Smooth muscle cell (in vitro differentiated cells): ENCODE measurements at regions not wholly inside any gene's neighbourhood (a gene's known extent, or its start where the extent isn't known, plus 50 kb on each side); places are given as distances from the start of the nearest gene placed in this dataset.

Experiments
- DNase-seq: peaks from one replicate; lab custom pipeline; 2025; ENCODE audit not compliant: unreplicated experiment; lab: John Stamatoyannopoulos, UW
- H2AFZ ChIP-seq: fragments of 200-600 bp; sonication (generic); 2 replicates; pipeline ENCODE4 v1.6.0; 2016; ENCODE audit warnings: antibody characterized with exemption, low read depth, mild to moderate bottlenecking
- H3F3A ChIP-seq: fragments of 200-600 bp; sonication (generic); 2 replicates; pipeline ENCODE4 v1.6.0; 2017; ENCODE audit warnings: antibody characterized with exemption, low read depth
- H3K27ac ChIP-seq: fragments of 200-600 bp; sonication (generic); 2 replicates; pipeline ENCODE4 v1.5.1; 2016; ENCODE audit warnings: low read depth, mild to moderate bottlenecking
- H3K27me3 ChIP-seq: fragments of 200-600 bp; sonication (generic); 2 replicates; pipeline ENCODE4 v1.6.1; 2016; ENCODE audit warnings: low read depth, mild to moderate bottlenecking
- H3K36me3 ChIP-seq: fragments of 200-600 bp; sonication (generic); 2 replicates; pipeline ENCODE4 v1.5.1; 2016; ENCODE audit warnings: low read depth
- H3K4me1 ChIP-seq: fragments of 200-600 bp; sonication (generic); 2 replicates; pipeline ENCODE4 v1.5.1; 2016; ENCODE audit warnings: low read depth
- H3K4me2 ChIP-seq: fragments of 200-600 bp; sonication (generic); 2 replicates; pipeline ENCODE4 v1.6.0; 2016; ENCODE audit warnings: mild to moderate bottlenecking
- H3K4me3 ChIP-seq: fragments of 200-600 bp; sonication (generic); 2 replicates; pipeline ENCODE4 v1.5.1; 2016; ENCODE audit warnings: mild to moderate bottlenecking
- H3K79me2 ChIP-seq: fragments of 200-600 bp; sonication (generic); 2 replicates; pipeline ENCODE4 v1.6.0; 2016; ENCODE audit warnings: low read depth, mild to moderate bottlenecking
- H3K9ac ChIP-seq: fragments of 200-600 bp; sonication (generic); 2 replicates; pipeline ENCODE4 v1.6.0; 2016; ENCODE audit warnings: low read depth
- H3K9me3 ChIP-seq: fragments of 200-600 bp; sonication (generic); replicated peaks from 2 replicates; pipeline ENCODE4 v1.5.1; 2016; ENCODE audit warnings: low read depth
- H4K20me1 ChIP-seq: fragments of 200-600 bp; sonication (generic); 2 replicates; pipeline ENCODE4 v1.6.0; 2016; ENCODE audit warnings: low read depth
- WGBS: methylation state at CpG from one replicate; pipeline ENCODE4 v1.1.7; 2016; ENCODE audit warnings: low lambda C conversion rate; 5-methylcytosine and 5-hydroxymethylcytosine counted together
- TF ChIP-seq, protein P1 (sequence below): fragments of 200-600 bp; sonication (generic); IDR thresholded peaks from 2 replicates; pipeline ENCODE4 v1.5.1; 2017; ENCODE audit warnings: borderline replicate concordance, mild to moderate bottlenecking, antibody characterized with exemption; ENCODE audit not compliant: insufficient read depth, poor library complexity, severe bottlenecking

DNA sequence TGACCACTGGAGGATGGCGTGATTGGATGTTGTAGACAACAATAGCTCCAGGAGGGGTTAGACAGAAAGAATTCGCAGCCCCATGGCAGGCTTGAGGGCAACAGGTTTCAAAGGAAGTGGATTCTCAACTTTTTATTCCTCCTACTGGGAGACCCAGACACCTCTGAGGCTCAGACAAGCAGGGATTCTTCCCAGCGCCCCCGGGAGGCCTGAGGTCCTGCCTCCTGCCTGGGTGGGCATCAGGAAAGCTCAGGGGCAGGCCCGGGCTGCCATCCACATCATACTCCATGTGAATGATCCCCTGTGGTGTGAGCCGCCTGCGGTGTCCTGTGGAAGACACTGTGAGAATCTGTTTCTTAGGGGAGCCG lies 203.5 kb downstream of the CYP26B1 start:
- Histone ChIP-seq H3K4me1 (no peaks in the 10 kb centered on the region), H4K20me1 (no peaks in the 10 kb centered on the region), H3K9me3 (no peaks in the 10 kb centered on the region), H2AFZ (no peak overlapping the region), H3F3A (no peaks in the 10 kb centered on the region), H3K27me3 (no peaks in the 10 kb centered on the region), H3K4me3 (no peak overlapping the region), H3K27ac (no peak overlapping the region), H3K4me2 (no peak overlapping the region), H3K9ac (no peak overlapping the region), H3K79me2 (no peaks in the 10 kb centered on the region), H3K36me3 (no peaks in the 10 kb centered on the region)
- TF ChIP-seq, protein P1, sequence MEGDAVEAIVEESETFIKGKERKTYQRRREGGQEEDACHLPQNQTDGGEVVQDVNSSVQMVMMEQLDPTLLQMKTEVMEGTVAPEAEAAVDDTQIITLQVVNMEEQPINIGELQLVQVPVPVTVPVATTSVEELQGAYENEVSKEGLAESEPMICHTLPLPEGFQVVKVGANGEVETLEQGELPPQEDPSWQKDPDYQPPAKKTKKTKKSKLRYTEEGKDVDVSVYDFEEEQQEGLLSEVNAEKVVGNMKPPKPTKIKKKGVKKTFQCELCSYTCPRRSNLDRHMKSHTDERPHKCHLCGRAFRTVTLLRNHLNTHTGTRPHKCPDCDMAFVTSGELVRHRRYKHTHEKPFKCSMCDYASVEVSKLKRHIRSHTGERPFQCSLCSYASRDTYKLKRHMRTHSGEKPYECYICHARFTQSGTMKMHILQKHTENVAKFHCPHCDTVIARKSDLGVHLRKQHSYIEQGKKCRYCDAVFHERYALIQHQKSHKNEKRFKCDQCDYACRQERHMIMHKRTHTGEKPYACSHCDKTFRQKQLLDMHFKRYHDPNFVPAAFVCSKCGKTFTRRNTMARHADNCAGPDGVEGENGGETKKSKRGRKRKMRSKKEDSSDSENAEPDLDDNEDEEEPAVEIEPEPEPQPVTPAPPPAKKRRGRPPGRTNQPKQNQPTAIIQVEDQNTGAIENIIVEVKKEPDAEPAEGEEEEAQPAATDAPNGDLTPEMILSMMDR: no peak
- DNase-seq: no peak
- 91% methylated on average over 8 of the region's 8 CpGs for WGBS

DNA sequence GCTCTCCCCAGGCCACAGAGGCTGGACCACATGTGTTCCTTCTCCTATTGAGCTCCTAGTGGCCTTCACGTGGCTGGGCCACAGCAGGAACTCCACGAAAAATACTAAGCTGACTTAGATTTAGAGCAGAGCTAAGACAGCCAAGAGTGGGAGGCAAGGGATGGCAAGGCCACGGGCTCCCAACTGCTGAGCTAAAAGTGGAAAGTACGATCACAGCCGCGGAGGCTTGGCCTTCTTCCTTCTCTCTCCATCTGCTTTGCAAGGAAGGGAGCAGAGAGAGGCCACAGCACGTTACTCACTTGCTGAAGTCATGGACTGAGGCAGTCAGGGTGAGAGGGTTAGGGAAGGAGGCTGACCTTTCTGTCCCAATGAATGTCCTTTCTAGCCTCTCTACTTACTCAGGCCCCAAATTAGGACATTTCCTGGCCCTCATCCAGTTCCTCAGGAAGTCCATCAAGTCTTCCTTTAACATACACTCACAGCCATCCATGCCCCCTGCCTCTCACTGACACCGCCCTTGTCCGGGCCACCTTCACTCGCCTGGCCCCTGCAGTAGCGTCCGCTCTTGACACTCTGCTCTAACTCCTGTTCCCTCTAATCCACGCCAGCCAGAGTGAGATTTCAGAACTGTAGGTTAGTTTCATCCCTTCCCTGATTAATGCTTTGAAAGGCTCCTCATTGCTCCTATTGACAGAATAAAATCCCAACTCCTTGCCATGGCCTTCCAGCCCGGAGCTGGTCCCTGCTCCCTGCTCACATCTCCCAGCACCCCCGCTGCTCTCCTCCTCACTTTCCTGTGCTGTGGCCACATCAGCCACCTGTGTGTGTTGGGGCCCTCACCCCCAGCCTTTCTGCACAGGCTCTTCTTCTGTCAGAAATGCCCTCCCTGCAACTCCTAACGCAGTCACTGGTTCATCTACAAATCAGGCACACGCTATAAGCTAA lies 204.2 kb downstream of the CYP26B1 start:
- TF ChIP-seq, protein P1: no peak
- Histone ChIP-seq H3K27me3 (no peaks in the 10 kb centered on the region), H3K4me2 (no peak overlapping the region), H3K9ac (no peak overlapping the region), H3F3A (no peaks in the 10 kb centered on the region), H3K9me3 (no peaks in the 10 kb centered on the region), H3K4me3 (no peak overlapping the region), H2AFZ (no peak overlapping the region), H3K27ac (no peak overlapping the region), H3K36me3 (no peaks in the 10 kb centered on the region), H3K4me1 (no peaks in the 10 kb centered on the region), H3K79me2 (no peaks in the 10 kb centered on the region), H4K20me1 (no peaks in the 10 kb centered on the region)
- 93% methylated on average over 17 of the region's 17 CpGs for WGBS
- DNase-seq: no peak

DNA sequence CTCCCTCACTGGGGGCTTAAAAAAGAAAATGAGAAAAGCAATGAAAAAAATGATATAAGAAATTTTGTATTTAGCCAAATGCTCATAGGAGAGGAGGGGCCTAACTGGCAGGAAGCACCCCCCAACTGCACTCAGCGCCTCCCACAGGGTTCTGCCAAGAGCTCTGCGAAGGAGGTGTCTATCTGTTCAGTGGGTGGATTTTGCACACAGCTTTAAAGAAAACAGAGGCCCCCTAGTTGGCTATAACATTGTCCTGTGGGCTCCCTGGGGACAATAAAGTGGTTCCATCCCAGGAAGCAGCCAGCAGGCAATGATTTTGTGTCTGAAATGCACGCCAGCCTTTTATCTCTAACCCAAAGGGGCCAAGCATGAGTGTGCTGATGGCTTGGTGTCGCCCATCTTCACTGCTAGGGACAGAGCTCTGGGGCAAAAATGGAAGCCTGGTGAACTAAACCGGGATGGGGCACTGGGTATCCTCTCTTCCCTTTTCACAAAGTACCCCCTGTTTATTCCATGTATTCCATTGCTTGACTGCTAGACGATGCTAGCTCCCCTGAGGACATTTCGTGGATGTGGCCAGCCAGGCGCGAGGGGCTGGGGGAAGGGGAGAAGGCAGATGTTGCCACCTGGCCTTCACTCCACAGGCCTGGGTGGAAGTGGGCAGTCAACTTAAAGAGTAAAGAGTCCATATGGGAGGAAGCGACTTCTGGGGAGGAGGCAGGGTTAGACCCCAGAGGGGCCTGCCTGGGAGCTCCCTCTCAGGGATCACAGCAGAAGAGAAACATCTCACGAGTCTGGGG lies 205.7 kb downstream of the CYP26B1 start:
- H2AFZ ChIP-seq: no peak overlapping the region
- no peaks in the 10 kb centered on the region for H3F3A ChIP-seq
- no peaks in the 10 kb centered on the region for H3K79me2 ChIP-seq
- H3K9ac ChIP-seq: no peak overlapping the region
- no peaks in the 10 kb centered on the region for H3K4me1 ChIP-seq
- TF ChIP-seq, protein P1: no peak
- H3K36me3 ChIP-seq: no peaks in the 10 kb centered on the region
- H3K27ac ChIP-seq: no peak overlapping the region
- H3K4me2 ChIP-seq: no peak overlapping the region
- no peaks in the 10 kb centered on the region for H3K27me3 ChIP-seq
- no peaks in the 10 kb centered on the region for H3K9me3 ChIP-seq
- no peak for DNase-seq
- WGBS: 91% methylated on average over 11 of the region's 11 CpGs
- no peaks in the 10 kb centered on the region for H4K20me1 ChIP-seq
- no peak overlapping the region for H3K4me3 ChIP-seq
